ENCODE measurements at regions not wholly inside any gene's neighbourhood (a gene's known extent, or its start where the extent isn't known, plus 50 kb on each side); places are given as distances from the start of the nearest gene placed in this dataset.

GRCh38 chr21:36582271-36582670, 102.3 kb upstream of the CLDN14 start:
- TF ChIP-seq CTCF (IDR thresholded peaks at IDR 0.05; ENCODE audit: low read depth, low read length) (no peak), EZH2phosphoT487 (IDR thresholded peaks at IDR 0.05; ENCODE audit: low read depth) (no peak)
